ENCODE measurements at regions not wholly inside any gene's neighbourhood (a gene's known extent, or its start where the extent isn't known, plus 50 kb on each side); places are given as distances from the start of the nearest gene placed in this dataset.

GRCh38 chr12:124094733-124095132 lies 121.7 kb downstream of the ZNF664 start:
- no peak for DNase-seq (ENCODE audit: low spot score in 2 of 2)
- FAIRE-seq: no peak

DNA sequence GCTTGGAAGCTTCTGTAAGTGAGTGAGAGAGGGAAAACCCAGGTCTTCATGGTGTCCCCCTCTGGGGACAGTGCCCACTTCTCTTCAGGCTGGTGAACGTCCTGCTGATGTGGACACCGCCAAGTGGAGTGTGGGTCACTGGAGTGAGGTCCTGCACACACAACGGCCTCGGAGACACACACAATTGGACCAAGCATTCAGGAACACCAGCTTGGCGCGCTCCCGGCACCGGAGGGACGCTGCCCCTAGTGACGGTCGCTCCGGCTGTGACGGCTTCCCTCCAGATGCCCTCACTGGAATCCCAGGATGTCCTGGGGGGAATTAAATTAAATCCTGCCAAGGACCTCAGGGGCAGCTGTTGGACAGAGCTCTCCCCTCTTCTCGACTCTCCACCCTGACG lies 123.1 kb downstream of the ZNF664 start:
- no peak for FAIRE-seq
- DNase-seq (ENCODE audit: low spot score in 2 of 2): no peak

GRCh38 chr12:124096869-124097434 lies 123.9 kb downstream of the ZNF664 start:
- DNase-seq (ENCODE audit: low spot score in 2 of 2): no peak
- no peak for FAIRE-seq

GRCh38 chr12:124097701-124098100 lies 124.7 kb downstream of the ZNF664 start:
- DNase-seq (ENCODE audit: low spot score in 2 of 2): no peak
- FAIRE-seq: no peak

GRCh38 chr12:124098101-124098757 lies 125.2 kb downstream of the ZNF664 start:
- FAIRE-seq: no peak
- DNase-seq (ENCODE audit: low spot score in 2 of 2): peak in 1 of 2 donors; percentile 12

DNA sequence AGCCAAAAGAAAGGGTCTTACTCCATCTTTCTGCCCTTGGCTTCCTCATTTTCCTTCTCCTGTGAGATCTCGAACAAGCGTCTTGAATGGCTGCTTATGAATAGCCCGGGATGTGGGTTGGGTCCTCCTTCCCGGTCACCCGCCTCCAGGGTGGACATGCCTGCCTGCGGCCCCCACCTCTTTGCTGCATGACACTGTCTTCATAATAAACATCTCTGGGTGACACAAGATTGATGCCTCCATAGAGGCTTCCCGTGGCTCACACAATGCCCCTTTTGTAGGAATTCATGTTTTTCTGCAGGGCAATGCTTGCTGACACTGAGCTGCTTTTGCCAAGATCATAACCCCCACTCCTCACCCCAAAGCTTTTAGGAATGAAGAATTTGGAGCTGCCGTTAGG lies 125.9 kb downstream of the ZNF664 start:
- DNase-seq (ENCODE audit: low spot score in 2 of 2) (peak in 1 of 2 donors; percentile 54), FAIRE-seq (no peak)

DNA sequence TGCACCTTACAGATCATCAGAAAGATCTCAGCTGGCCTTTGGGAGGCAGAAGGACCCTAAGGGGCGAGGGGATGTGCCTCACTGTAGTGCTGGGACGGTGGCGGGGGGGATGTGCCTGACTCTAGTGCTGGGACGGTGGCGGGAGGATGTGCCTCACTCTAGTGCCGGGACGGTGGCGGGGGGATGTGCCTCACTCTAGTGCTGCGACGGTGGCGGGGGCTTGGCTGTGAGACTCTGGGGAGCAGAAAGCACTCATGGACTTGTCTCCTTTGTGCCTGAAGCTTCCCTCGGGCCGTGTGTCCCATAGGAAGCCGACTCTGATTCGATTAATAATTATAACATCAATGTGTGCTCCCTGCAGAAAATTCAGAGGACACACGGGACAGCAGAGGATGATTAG lies 126.6 kb downstream of the ZNF664 start:
- FAIRE-seq (no peak), DNase-seq (ENCODE audit: low spot score in 2 of 2) (no peak)

DNA sequence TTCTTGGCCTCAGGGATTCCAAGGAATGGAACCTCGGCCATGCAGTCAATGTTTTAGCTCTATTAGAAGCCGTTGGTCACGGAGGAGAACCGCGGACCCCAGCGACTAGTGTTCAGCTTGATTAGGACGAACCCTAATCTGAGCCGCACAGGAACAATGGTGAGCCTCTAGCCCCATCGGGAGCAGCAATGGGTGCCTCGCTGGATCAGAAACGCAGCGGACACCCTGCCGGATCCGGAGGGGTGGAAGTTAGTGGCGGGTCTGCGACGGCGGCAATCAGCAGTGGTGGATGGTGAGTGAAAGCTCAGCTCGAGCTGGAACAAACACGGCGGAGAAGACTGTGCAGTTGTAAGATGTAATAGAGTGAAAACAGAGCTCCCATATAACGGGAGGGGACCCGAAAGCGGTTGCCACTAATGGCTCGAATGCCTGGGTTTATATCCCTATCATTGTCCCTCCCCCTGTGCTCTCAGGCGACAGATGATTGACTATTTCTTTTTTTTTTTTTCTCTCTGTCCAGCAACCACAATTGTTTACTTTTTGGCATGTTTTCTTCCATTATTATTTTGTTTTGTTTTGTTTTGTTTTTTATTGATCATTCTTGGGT lies 127.7 kb downstream of the ZNF664 start:
- DNase-seq (ENCODE audit: low spot score in 2 of 2) (no peak), FAIRE-seq (no peak)

DNA sequence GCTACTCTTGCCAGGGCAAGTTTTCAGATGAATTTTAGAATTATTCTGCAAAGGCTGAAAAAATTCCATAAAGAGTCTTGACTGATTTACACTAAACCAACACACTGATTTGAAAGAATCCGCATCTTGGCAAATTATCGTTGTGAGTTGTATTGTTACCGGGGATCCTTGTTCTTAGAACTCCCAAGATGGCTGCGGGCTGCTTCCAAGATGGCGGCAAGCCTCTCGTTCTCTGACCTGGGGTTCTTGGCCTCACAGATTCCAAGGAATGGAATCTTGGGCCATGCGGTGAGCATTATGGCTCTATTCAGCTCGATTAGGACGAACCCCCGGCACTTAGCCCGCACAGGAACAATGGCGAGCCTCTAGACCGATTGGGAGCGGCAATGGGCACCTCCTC lies 132.5 kb downstream of the ZNF664 start:
- FAIRE-seq (no peak), DNase-seq (ENCODE audit: low spot score in 2 of 2) (no peak)

DNA sequence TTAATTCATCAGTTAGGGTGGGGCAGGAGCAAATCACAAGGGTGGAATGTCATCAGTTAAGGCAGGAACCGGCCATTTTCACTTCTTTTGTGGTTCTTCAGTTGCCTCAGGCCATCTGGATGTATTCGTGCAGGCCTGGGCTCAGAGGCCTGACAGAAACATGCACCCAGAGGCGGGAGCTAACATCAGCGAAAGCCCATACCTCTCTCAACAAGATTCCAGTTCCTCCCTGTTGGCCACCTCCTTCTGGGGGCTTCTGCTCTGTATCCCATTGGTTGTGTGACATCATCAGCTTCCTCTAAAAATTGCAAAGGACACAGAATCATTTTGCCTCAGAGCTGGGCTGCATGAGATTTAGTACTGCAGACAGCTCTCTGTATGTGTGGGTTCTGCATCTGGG lies 134.3 kb downstream of the ZNF664 start:
- FAIRE-seq (no peak), DNase-seq (ENCODE audit: low spot score in 2 of 2) (no peak)

- FAIRE-seq: no peak
- DNase-seq (ENCODE audit: low spot score in 2 of 2): no peak
Measured at GRCh38 chr12:124109760-124110159, 136.7 kb downstream of the ZNF664 start.

GRCh38 chr12:124110372-124110883 lies 137.4 kb downstream of the ZNF664 start:
- no peak for FAIRE-seq
- DNase-seq (ENCODE audit: low spot score in 2 of 2): no peak

DNA sequence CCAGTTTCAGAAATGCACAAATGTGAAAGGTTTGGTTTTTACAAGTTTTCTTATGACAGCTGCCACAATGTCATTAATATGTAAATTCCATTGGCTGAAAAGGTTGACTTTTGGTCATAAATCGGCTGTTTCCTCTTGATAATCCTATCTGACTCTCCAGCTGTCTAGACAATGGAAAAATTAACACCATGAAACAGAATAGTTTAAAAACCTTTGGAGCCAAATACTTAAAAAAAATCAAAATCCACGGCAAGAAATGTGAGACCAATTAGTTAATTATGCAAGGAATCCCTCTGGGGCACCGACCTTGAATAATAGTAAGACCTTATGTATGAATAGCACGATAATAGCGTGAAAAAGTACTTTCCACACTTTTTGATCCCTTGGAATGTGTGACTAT lies 138.0 kb downstream of the ZNF664 start:
- FAIRE-seq: no peak
- DNase-seq (ENCODE audit: low spot score in 2 of 2): no peak

DNA sequence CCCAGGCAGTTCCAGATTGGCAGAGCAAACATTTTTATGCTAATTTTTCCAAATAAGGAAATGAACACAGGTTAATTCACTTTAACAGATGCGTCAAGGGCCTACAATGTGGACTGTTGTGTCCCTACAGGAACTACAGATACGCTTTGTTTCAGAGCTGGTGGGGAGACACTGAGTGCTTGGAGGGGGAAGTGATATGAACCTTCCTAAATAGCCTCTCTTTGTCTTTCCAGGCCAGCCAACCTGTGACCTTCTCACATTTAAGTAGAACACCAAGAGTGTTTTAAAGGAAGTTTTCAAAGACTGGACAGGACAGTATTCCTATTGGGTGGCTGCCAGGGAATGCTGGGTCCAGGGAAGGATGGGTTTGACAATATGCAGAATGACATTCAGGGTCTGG lies 141.3 kb downstream of the ZNF664 start:
- no peak for FAIRE-seq
- no peak for DNase-seq (ENCODE audit: low spot score in 2 of 2)

DNA sequence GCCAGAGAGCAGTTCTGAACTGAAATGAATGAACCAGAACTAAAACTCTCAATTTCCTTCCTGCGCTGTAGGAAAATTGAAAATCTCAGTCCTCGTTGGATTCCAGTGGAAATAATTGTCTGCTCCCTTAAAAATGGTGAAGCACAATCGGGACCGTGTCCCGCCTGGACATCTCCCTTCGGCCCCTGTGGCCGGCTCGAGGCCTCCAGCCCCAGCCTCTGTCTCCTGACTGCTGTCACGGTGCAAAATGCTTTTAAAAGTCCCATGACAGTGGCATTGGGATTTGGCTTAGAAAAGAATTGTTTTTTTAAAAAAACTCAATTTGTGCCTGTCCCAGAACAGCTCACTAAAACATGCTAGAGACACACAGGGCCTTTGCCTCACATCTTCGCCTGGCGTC lies 142.5 kb downstream of the ZNF664 start:
- no peak for FAIRE-seq

DNA sequence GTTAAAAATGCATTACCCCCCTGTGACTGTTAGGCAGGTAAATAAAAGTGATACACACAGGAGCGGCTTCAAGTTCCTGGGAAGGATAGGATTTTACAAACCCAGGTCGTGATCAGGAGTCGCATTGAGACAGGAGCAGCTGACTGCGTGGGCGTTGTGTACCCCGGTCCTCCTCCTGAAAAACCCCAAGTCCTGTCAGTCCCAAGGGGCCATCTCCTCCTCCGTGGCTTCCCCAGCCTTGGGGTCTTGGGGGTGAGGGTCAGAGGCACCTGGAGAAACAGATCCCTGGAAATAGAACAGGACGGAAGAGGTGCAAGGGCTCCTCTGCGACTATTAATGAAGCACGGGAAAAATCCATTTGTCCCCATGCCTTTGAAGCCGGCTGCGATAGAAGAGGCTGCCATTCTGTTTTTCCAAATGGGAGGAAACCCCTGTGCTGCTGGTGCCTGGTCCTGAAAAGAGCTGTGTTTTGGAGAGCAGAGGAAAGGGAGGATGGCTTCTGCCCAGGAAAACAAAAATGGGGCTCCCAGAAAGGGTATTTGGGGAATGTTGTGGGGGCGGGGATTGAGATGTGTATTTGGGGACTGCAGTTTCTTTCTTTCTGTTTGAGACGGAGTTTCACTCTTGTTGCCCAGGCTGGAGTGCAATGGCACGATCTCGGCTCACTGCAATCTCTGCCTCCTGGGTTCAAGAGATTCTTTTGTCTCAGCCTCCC lies 143.1 kb downstream of the ZNF664 start:
- FAIRE-seq: no peak
- no peak for DNase-seq (ENCODE audit: low spot score in 2 of 2)

More for the DNA sequence above, 142.5 kb downstream of the ZNF664 start:
- DNase-seq (ENCODE audit: low spot score in 2 of 2): no peak

DNA sequence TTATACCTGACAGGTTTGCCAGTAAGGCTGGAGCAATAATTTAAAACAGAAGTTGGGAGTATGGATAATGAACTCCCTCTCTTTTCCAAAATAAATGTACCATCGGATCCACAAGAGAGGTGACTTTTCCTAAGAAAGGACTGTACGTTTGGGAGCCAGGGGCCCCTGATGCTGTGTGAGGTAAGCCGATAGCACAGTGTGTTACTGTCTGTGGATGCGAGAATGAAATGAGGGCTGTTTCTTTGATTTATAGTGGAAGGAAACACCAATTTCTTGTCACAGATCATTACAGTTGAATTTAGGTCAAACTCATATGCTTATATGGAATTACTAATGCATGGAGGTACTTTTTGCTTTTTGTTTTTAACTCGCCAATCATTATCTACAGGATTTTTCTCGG lies 147.7 kb downstream of the ZNF664 start:
- FAIRE-seq (no peak), DNase-seq (ENCODE audit: low spot score in 2 of 2) (no peak)

DNA sequence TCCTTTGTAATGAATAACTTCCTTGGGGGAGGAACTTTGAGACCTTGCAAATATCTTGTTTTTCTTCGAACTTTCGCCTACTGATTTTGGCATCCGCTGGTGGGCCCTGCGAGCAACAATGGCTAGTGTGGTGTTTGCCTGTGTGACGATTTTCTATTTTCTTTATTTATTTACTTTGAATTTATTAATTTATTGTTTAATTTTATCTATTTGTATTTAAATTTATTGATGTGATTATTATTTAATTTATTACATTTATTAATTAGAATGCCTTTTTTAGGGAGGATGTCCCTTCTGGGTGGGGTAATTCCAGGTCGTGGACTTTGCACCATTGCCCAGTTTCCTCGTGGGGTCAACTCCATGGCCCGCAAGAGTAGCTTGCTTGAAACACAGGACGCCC lies 149.7 kb downstream of the ZNF664 start:
- no peak for FAIRE-seq
- no peak for DNase-seq (ENCODE audit: low spot score in 2 of 2)

DNA sequence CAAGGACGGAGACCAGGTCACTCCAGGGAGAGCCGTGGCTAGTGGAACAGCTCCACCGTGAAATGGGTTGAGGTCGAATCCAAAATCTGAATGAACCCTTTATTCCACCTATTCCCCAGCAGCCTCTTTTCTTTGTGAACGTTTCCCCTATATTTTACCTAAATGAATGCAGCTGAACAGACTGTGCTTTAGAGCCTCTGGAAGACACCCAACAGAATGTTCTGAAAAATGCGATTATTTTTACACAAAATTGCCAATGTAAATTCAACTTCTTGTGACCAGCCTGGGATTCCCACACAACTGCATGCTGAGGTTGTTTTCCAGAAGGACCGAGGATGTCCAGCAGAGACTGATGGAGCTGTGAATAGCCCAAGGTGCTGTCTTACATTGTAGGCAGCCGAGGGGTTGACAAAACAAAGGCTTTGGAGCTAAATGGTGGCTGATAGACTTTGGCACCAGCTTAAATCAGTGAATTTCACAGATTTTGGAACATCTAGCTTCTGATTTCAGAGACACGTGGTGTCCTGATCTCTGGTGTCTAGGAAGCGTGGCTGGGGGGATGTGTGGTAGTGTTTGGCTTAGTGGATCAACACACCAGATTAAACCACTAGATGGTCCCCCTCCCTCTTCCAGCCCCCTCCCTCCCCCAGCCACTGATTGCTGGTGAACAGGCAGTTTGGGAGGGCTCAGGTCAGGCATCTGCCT lies 150.4 kb downstream of the ZNF664 start:
- no peak for DNase-seq (ENCODE audit: low spot score in 2 of 2)
- FAIRE-seq: no peak

DNA sequence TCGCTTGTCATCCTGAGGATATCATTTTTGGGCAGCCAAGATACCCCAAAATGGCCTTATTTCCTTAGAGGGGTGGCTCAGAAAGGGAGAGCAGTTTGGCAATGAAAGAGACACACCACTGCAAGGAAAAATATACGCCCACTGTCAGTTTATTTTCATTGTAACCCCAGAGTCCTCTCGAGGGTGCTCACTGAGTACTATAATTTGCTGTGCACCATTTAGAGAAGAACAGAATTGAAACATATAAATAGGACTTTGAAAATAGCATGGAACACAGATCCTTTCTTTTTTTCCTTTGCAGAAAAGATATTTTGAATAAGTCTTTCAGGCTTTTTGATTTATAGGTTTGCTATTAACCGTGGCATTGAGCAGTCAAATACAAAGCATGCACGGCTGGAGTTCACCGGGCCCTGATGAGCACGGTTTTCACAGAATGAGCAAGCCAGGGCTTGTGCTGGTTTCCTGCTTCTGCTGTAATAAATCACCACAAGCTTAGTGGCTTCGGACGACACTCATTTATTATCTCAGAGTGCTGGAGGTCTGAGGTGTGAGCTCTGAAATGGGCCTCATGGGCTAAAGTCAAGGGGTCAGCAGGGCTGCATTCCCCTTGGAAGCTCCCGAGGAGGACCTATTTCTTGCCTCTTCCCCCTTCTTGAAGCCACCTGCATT lies 152.3 kb downstream of the ZNF664 start:
- DNase-seq (ENCODE audit: low spot score in 2 of 2): no peak

More for the DNA sequence above, 152.3 kb downstream of the ZNF664 start:
- no peak for FAIRE-seq

All from frontal cortex (tissue), 3 donors.